K562 (cell line): ENCODE measurements at regions not wholly inside any gene's neighbourhood (a gene's known extent, or its start where the extent isn't known, plus 50 kb on each side); places are given as distances from the start of the nearest gene placed in this dataset.

ENCODE experiments used
- CC2D1A ChIP-seq: fragments of 450-650 bp; IDR thresholded peaks from 2 replicates; pipeline ENCODE4 v1.6.1; 2017; ENCODE audit warnings: mild to moderate bottlenecking
- NBN ChIP-seq: fragments of 450-650 bp; IDR thresholded peaks from 2 replicates; pipeline ENCODE4 v1.6.1; 2016; ENCODE audit warnings: low read depth, mild to moderate bottlenecking
- SMC3 ChIP-seq: conservative IDR thresholded peaks from 2 replicates; pipeline ENCODE4 v1.6.1; 2011; ENCODE audit warnings: low read depth, low read length, improper control_type of control experiment; ENCODE audit not compliant: insufficient read depth
- SRSF9 ChIP-seq: fragments of 200-400 bp; formaldehyde crosslinking; IDR thresholded peaks from 2 replicates; pipeline ENCODE4 v1.6.1; 2017; ENCODE audit warnings: low read depth, low read length, borderline replicate concordance
- STAG1 ChIP-seq: sonication (generic); formaldehyde crosslinking; IDR thresholded peaks from 2 replicates; pipeline ENCODE4 v1.5.0; 2020; ENCODE audit warnings: missing genetic modification reagents, borderline replicate concordance
- TCF7 ChIP-seq: sonication (generic); IDR thresholded peaks from 2 replicates; pipeline ENCODE4 v1.6.1; 2016; ENCODE audit warnings: antibody characterized with exemption, borderline replicate concordance
- TF ChIP-seq, protein P1 (sequence below), 2 experiments: fragments of 450-650 bp; formaldehyde crosslinking in 1 of 2; IDR thresholded peaks; 2 replicates each; pipeline versions ENCODE4 v1.4.0 to v1.6.1; 2014 to 2020; ENCODE audit warnings: mild to moderate bottlenecking in 2 of 2, borderline replicate concordance in 1 of 2, low read depth in 1 of 2
- TF ChIP-seq, protein P2 (sequence below): fragments of 250-450 bp; sonication (Bioruptor Pico); IDR thresholded peaks from 2 replicates; pipeline ENCODE4 v1.8.0; 2022; ENCODE audit warnings: inconsistent platforms
- TF ChIP-seq, protein P3 (sequence below): sonication (generic); formaldehyde crosslinking; IDR thresholded peaks from 2 replicates; pipeline ENCODE4 v1.8.0; 2022; ENCODE audit warnings: mild to moderate bottlenecking, missing genetic modification reagents
- TF ChIP-seq, protein P4 (sequence below): fragments of 450-650 bp; formaldehyde crosslinking; IDR thresholded peaks from 2 replicates; pipeline ENCODE4 v1.4.0; 2020; ENCODE audit warnings: mild to moderate bottlenecking, moderate library complexity
- TF ChIP-seq, protein P5 (sequence below): sonication (generic); formaldehyde crosslinking; IDR thresholded peaks from 2 replicates; pipeline ENCODE4 v1.8.0; 2022; ENCODE audit warnings: mild to moderate bottlenecking, missing genetic modification reagents

DNA sequence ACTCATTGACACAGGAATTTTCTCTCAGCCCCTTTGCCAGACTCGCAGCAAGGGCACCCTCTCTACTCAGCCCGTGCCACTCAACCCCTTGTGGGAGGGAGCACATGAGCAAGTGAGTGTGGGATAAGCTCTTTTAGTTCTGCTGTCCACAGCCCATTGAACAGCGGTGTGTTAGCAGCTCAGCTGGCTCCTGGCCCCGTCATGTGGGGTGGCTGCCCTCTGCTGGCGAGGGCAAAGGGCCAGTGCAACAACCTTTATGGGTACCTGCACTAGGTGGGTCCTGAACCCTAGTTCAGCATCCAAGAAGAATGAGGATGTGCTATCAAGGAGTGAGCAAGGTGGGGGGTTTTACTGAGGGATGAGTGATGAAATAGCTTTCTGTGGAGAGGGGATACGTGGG lies 85.0 kb upstream of the ZNF81 start (continued):
- TF ChIP-seq, protein P1, sequence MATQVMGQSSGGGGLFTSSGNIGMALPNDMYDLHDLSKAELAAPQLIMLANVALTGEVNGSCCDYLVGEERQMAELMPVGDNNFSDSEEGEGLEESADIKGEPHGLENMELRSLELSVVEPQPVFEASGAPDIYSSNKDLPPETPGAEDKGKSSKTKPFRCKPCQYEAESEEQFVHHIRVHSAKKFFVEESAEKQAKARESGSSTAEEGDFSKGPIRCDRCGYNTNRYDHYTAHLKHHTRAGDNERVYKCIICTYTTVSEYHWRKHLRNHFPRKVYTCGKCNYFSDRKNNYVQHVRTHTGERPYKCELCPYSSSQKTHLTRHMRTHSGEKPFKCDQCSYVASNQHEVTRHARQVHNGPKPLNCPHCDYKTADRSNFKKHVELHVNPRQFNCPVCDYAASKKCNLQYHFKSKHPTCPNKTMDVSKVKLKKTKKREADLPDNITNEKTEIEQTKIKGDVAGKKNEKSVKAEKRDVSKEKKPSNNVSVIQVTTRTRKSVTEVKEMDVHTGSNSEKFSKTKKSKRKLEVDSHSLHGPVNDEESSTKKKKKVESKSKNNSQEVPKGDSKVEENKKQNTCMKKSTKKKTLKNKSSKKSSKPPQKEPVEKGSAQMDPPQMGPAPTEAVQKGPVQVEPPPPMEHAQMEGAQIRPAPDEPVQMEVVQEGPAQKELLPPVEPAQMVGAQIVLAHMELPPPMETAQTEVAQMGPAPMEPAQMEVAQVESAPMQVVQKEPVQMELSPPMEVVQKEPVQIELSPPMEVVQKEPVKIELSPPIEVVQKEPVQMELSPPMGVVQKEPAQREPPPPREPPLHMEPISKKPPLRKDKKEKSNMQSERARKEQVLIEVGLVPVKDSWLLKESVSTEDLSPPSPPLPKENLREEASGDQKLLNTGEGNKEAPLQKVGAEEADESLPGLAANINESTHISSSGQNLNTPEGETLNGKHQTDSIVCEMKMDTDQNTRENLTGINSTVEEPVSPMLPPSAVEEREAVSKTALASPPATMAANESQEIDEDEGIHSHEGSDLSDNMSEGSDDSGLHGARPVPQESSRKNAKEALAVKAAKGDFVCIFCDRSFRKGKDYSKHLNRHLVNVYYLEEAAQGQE (IDR thresholded peaks at IDR 0.05; ENCODE audit: borderline replicate concordance): peak; percentile 66
- TF ChIP-seq, protein P1 (CRISPR knock-in tag; IDR thresholded peaks at IDR 0.05; ENCODE audit: low read depth): no peak
- TF ChIP-seq STAG1: peak; percentile 41; the same call in 1 of the 2 replicates
- 0 out of 2 replicates have a peak, but pooled peaks have one; percentile 28 for TF ChIP-seq CC2D1A
- TF ChIP-seq, protein P2, sequence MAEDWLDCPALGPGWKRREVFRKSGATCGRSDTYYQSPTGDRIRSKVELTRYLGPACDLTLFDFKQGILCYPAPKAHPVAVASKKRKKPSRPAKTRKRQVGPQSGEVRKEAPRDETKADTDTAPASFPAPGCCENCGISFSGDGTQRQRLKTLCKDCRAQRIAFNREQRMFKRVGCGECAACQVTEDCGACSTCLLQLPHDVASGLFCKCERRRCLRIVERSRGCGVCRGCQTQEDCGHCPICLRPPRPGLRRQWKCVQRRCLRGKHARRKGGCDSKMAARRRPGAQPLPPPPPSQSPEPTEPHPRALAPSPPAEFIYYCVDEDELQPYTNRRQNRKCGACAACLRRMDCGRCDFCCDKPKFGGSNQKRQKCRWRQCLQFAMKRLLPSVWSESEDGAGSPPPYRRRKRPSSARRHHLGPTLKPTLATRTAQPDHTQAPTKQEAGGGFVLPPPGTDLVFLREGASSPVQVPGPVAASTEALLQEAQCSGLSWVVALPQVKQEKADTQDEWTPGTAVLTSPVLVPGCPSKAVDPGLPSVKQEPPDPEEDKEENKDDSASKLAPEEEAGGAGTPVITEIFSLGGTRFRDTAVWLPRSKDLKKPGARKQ: no peak
- peak; percentile 75 for TF ChIP-seq SMC3
- TF ChIP-seq NBN: no peak
- TF ChIP-seq, protein P3, sequence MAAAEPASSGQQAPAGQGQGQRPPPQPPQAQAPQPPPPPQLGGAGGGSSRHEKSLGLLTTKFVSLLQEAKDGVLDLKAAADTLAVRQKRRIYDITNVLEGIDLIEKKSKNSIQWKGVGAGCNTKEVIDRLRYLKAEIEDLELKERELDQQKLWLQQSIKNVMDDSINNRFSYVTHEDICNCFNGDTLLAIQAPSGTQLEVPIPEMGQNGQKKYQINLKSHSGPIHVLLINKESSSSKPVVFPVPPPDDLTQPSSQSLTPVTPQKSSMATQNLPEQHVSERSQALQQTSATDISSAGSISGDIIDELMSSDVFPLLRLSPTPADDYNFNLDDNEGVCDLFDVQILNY (CRISPR knock-in tag): no peak
- no peak for TF ChIP-seq SRSF9
- TF ChIP-seq, protein P4, sequence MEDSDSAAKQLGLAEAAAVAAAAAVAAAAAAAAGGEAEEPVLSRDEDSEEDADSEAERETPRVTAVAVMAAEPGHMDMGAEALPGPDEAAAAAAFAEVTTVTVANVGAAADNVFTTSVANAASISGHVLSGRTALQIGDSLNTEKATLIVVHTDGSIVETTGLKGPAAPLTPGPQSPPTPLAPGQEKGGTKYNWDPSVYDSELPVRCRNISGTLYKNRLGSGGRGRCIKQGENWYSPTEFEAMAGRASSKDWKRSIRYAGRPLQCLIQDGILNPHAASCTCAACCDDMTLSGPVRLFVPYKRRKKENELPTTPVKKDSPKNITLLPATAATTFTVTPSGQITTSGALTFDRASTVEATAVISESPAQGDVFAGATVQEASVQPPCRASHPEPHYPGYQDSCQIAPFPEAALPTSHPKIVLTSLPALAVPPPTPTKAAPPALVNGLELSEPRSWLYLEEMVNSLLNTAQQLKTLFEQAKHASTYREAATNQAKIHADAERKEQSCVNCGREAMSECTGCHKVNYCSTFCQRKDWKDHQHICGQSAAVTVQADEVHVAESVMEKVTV (CRISPR knock-in tag): peak; percentile 35; the same call in 1 of the 2 replicates
- TF ChIP-seq, protein P5, sequence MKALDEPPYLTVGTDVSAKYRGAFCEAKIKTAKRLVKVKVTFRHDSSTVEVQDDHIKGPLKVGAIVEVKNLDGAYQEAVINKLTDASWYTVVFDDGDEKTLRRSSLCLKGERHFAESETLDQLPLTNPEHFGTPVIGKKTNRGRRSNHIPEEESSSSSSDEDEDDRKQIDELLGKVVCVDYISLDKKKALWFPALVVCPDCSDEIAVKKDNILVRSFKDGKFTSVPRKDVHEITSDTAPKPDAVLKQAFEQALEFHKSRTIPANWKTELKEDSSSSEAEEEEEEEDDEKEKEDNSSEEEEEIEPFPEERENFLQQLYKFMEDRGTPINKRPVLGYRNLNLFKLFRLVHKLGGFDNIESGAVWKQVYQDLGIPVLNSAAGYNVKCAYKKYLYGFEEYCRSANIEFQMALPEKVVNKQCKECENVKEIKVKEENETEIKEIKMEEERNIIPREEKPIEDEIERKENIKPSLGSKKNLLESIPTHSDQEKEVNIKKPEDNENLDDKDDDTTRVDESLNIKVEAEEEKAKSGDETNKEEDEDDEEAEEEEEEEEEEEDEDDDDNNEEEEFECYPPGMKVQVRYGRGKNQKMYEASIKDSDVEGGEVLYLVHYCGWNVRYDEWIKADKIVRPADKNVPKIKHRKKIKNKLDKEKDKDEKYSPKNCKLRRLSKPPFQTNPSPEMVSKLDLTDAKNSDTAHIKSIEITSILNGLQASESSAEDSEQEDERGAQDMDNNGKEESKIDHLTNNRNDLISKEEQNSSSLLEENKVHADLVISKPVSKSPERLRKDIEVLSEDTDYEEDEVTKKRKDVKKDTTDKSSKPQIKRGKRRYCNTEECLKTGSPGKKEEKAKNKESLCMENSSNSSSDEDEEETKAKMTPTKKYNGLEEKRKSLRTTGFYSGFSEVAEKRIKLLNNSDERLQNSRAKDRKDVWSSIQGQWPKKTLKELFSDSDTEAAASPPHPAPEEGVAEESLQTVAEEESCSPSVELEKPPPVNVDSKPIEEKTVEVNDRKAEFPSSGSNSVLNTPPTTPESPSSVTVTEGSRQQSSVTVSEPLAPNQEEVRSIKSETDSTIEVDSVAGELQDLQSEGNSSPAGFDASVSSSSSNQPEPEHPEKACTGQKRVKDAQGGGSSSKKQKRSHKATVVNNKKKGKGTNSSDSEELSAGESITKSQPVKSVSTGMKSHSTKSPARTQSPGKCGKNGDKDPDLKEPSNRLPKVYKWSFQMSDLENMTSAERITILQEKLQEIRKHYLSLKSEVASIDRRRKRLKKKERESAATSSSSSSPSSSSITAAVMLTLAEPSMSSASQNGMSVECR (CRISPR knock-in tag): no peak
- no peak for TF ChIP-seq TCF7
